GM21723 (cell line): ENCODE measurements at regions not wholly inside any gene's neighbourhood (a gene's known extent, or its start where the extent isn't known, plus 50 kb on each side); places are given as distances from the start of the nearest gene placed in this dataset.
"Not testable (repeated sequence)": the region's sequence is repeated elsewhere in the genome, so short reads cannot be mapped to it uniquely, and the experiment has no call there.

Source experiments
- ATAC-seq: cut with Tn5 transposase; IDR thresholded peaks from one replicate; pipeline ENCODE4 v1.9.1; 2021; ENCODE audit warnings: mild to moderate bottlenecking, moderate library complexity; ENCODE audit not compliant: unreplicated experiment

GRCh38 chr2:111522231-111522768 lies 361.7 kb downstream of the ANAPC1 start:
- no peak for ATAC-seq

- ATAC-seq: no peak
These were observed 361.0 kb downstream of the ANAPC1 start for GRCh38 chr2:111523009-111523408.

- ATAC-seq: not testable (repeated sequence)
These were observed 359.0 kb downstream of the ANAPC1 start for GRCh38 chr2:111525026-111525425.

GRCh38 chr2:111526041-111526639 lies 357.9 kb downstream of the ANAPC1 start:
- not testable (repeated sequence) for ATAC-seq

GRCh38 chr2:111527707-111528400 lies 356.1 kb downstream of the ANAPC1 start:
- ATAC-seq: not testable (repeated sequence)

GRCh38 chr2:111529022-111529421 lies 355.0 kb downstream of the ANAPC1 start:
- not testable (repeated sequence) for ATAC-seq

- not testable (repeated sequence) for ATAC-seq
These were observed 353.6 kb downstream of the ANAPC1 start for GRCh38 chr2:111530239-111530965.

- not testable (repeated sequence) for ATAC-seq
These were observed 351.1 kb downstream of the ANAPC1 start for GRCh38 chr2:111532682-111533556.

GRCh38 chr2:111533557-111534247 lies 350.3 kb downstream of the ANAPC1 start:
- ATAC-seq: not testable (repeated sequence)

- no peak for ATAC-seq
These were observed 349.1 kb downstream of the ANAPC1 start for GRCh38 chr2:111534910-111535352.

GRCh38 chr2:111535404-111535803 lies 348.6 kb downstream of the ANAPC1 start:
- no peak for ATAC-seq

GRCh38 chr2:111537078-111537655 lies 346.8 kb downstream of the ANAPC1 start:
- ATAC-seq: no peak

- not testable (repeated sequence) for ATAC-seq
These were observed 344.0 kb downstream of the ANAPC1 start for GRCh38 chr2:111539991-111540390.

- not testable (repeated sequence) for ATAC-seq
These were observed 341.7 kb downstream of the ANAPC1 start for GRCh38 chr2:111542120-111542774.

- ATAC-seq: not testable (repeated sequence)
These were observed 340.0 kb downstream of the ANAPC1 start for GRCh38 chr2:111544006-111544405.

- ATAC-seq: not testable (repeated sequence)
These were observed 338.1 kb downstream of the ANAPC1 start for GRCh38 chr2:111545723-111546431.

- ATAC-seq: not testable (repeated sequence)
These were observed 337.4 kb downstream of the ANAPC1 start for GRCh38 chr2:111546578-111546977.

- ATAC-seq: not testable (repeated sequence)
These were observed 334.8 kb downstream of the ANAPC1 start for GRCh38 chr2:111549174-111549573.
